Neural progenitor cell (in vitro differentiated cells): ENCODE measurements at regions not wholly inside any gene's neighbourhood (a gene's known extent, or its start where the extent isn't known, plus 50 kb on each side); places are given as distances from the start of the nearest gene placed in this dataset.
A peak's percentile ranks its signal among the peaks of the same experiment; 100 is the strongest.

ENCODE experiments used
- DNase-seq: peaks from one replicate; pipeline ENCODE4 v3.0.0-alpha.2; 2016; ENCODE audit warnings: low spot score
- H2AFZ ChIP-seq: fragments of 200-600 bp; sonication (generic); replicated peaks from 2 replicates; pipeline ENCODE4 v1.6.1; 2016; ENCODE audit warnings: antibody characterized with exemption
- H3F3A ChIP-seq: fragments of 200-600 bp; sonication (generic); 2 replicates; pipeline ENCODE4 v1.6.1; 2016; ENCODE audit warnings: antibody characterized with exemption, low read depth
- H3K27ac ChIP-seq: fragments of 200-600 bp; sonication (generic); 2 replicates; pipeline ENCODE4 v1.5.1; 2016; ENCODE audit warnings: mild to moderate bottlenecking
- H3K27me3 ChIP-seq: fragments of 200-600 bp; sonication (generic); 2 replicates; pipeline ENCODE4 v1.6.1; 2016; ENCODE audit warnings: mild to moderate bottlenecking, moderate library complexity
- H3K36me3 ChIP-seq: fragments of 200-600 bp; sonication (generic); 2 replicates; pipeline ENCODE4 v1.5.1; 2016
- H3K4me1 ChIP-seq: fragments of 200-600 bp; sonication (generic); 2 replicates; pipeline ENCODE4 v1.6.1; 2016; ENCODE audit warnings: mixed run types
- H3K4me2 ChIP-seq: fragments of 200-600 bp; sonication (generic); 2 replicates; pipeline ENCODE4 v1.6.1; 2016
- H3K4me3 ChIP-seq: fragments of 200-600 bp; sonication (generic); 2 replicates; pipeline ENCODE4 v1.5.1; 2016
- H3K79me2 ChIP-seq: fragments of 200-600 bp; sonication (generic); 2 replicates; pipeline ENCODE4 v1.6.1; 2016; ENCODE audit warnings: low read depth
- H3K9ac ChIP-seq: fragments of 200-600 bp; sonication (generic); 2 replicates; pipeline ENCODE4 v1.6.1; 2016
- H3K9me3 ChIP-seq: fragments of 200-600 bp; sonication (generic); 2 replicates; pipeline ENCODE4 v1.5.1; 2016; ENCODE audit warnings: low read depth
- H4K20me1 ChIP-seq: fragments of 200-600 bp; sonication (generic); 2 replicates; pipeline ENCODE4 v1.6.1; 2016; ENCODE audit warnings: low read depth
- H3K27ac Mint-ChIP-seq: 3 replicates; pipeline ENCODE4 v1.8.0; 2021; ENCODE audit warnings: mixed read lengths
- H3K27me3 Mint-ChIP-seq: 2 replicates; pipeline ENCODE4 v1.8.0; 2022; ENCODE audit warnings: low read depth, mild to moderate bottlenecking, inconsistent platforms, moderate library complexity, mixed read lengths; ENCODE audit not compliant: insufficient read depth
- H3K36me3 Mint-ChIP-seq: 3 replicates; pipeline ENCODE4 v1.8.0; 2021; ENCODE audit warnings: mixed read lengths
- H3K4me1 Mint-ChIP-seq: 3 replicates; pipeline ENCODE4 v1.8.0; 2021; ENCODE audit warnings: mixed read lengths
- H3K4me3 Mint-ChIP-seq: 3 replicates; pipeline ENCODE4 v1.8.0; 2021; ENCODE audit warnings: mild to moderate bottlenecking, moderate library complexity, mixed read lengths
- H3K9me3 Mint-ChIP-seq: 3 replicates; pipeline ENCODE4 v1.8.0; 2020; ENCODE audit warnings: mixed read lengths
- EZH2 ChIP-seq: fragments of 200-600 bp; sonication (generic); IDR thresholded peaks from 2 replicates; pipeline ENCODE4 v1.6.1; 2017; ENCODE audit warnings: antibody characterized with exemption, mild to moderate bottlenecking, moderate library complexity
- EZH2phosphoT487 ChIP-seq: fragments of 200-600 bp; sonication (generic); IDR thresholded peaks from 2 replicates; pipeline ENCODE4 v1.6.1; 2017; ENCODE audit warnings: antibody characterized with exemption
- TF ChIP-seq, protein P1 (sequence below): fragments of 200-600 bp; sonication (generic); IDR thresholded peaks from 2 replicates; pipeline ENCODE4 v1.5.1; 2017; ENCODE audit warnings: antibody characterized with exemption, mild to moderate bottlenecking

DNA sequence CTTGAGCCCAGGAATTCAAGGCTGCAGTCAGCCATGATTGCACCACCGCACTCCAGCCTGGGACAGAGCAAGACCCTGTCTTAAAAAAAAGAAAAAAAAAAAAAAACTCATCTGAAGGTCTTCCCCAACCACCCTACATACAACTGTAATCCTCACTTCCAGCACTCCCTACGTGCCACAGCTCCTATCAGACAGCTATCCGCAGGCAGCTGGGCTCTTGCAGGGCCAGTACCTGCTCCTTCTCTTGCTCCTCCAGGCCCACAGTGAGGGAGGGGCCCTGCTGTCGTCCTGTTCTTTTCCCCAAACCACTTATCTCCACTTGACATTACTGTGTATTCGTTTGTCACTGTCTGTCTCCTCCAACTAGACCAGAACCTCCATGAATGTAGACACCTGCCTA, 156.1 kb upstream of the NECTIN1 start:
- no peak for DNase-seq
- Mint-ChIP-seq H3K27ac (no peak overlapping the region), H3K4me1 (peaks cover 18% of the 10 kb centered on the region), H3K9me3 (no peaks in the 10 kb centered on the region), H3K4me3 (no peak overlapping the region), H3K36me3 (no peaks in the 10 kb centered on the region), H3K27me3 (peaks cover 25% of the 10 kb centered on the region)
- Histone ChIP-seq H3K9me3 (no peaks in the 10 kb centered on the region), H4K20me1 (no peaks in the 10 kb centered on the region), H3K4me2 (no peak overlapping the region), H3F3A (no peaks in the 10 kb centered on the region), H2AFZ (no peak overlapping the region), H3K27me3 (no peaks in the 10 kb centered on the region), H3K4me1 (peaks cover 7% of the 10 kb centered on the region), H3K9ac (no peak overlapping the region), H3K27ac (no peak overlapping the region), H3K4me3 (no peak overlapping the region), H3K36me3 (no peaks in the 10 kb centered on the region), H3K79me2 (no peaks in the 10 kb centered on the region)
- TF ChIP-seq EZH2 (no peak), EZH2phosphoT487 (no peak)
- TF ChIP-seq, protein P1, sequence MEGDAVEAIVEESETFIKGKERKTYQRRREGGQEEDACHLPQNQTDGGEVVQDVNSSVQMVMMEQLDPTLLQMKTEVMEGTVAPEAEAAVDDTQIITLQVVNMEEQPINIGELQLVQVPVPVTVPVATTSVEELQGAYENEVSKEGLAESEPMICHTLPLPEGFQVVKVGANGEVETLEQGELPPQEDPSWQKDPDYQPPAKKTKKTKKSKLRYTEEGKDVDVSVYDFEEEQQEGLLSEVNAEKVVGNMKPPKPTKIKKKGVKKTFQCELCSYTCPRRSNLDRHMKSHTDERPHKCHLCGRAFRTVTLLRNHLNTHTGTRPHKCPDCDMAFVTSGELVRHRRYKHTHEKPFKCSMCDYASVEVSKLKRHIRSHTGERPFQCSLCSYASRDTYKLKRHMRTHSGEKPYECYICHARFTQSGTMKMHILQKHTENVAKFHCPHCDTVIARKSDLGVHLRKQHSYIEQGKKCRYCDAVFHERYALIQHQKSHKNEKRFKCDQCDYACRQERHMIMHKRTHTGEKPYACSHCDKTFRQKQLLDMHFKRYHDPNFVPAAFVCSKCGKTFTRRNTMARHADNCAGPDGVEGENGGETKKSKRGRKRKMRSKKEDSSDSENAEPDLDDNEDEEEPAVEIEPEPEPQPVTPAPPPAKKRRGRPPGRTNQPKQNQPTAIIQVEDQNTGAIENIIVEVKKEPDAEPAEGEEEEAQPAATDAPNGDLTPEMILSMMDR = no peak

DNA sequence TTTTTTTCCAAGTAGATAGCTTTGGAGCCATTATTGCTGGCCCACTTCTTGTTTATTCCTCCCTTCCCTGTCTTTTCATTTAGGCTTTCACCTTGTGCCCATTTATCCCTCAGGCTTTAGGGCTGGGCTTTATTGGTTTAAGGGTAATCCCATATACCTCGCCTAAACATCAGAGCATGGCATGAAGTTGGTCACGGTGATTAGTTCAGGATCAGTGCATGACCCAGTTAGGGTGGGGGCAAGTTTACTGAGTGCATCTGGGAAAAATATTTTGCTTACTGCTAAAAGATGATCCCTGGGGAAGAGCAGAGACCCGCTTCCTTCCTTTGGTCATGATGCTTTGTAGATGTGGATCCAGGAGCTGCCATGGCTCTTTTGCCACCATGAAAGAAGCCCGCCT, 153.3 kb upstream of the NECTIN1 start:
- Histone ChIP-seq H3K4me3 (no peak overlapping the region), H3K4me2 (no peak overlapping the region), H3K4me1 (peaks cover 14% of the 10 kb centered on the region), H3K27ac (no peak overlapping the region), H4K20me1 (no peaks in the 10 kb centered on the region), H3K27me3 (no peaks in the 10 kb centered on the region), H3K79me2 (no peaks in the 10 kb centered on the region), H3F3A (no peaks in the 10 kb centered on the region), H3K9me3 (no peaks in the 10 kb centered on the region), H3K9ac (no peak overlapping the region), H3K36me3 (no peaks in the 10 kb centered on the region), H2AFZ (no peak overlapping the region)
- Mint-ChIP-seq H3K4me3 (no peak overlapping the region), H3K27ac (no peak overlapping the region), H3K27me3 (peaks cover 22% of the 10 kb centered on the region), H3K36me3 (no peaks in the 10 kb centered on the region), H3K4me1 (peaks cover 22% of the 10 kb centered on the region), H3K9me3 (peaks cover 2% of the 10 kb centered on the region)
- DNase-seq = no peak
- TF ChIP-seq EZH2phosphoT487 (no peak), EZH2 (no peak)
- TF ChIP-seq, protein P1 = no peak

DNA sequence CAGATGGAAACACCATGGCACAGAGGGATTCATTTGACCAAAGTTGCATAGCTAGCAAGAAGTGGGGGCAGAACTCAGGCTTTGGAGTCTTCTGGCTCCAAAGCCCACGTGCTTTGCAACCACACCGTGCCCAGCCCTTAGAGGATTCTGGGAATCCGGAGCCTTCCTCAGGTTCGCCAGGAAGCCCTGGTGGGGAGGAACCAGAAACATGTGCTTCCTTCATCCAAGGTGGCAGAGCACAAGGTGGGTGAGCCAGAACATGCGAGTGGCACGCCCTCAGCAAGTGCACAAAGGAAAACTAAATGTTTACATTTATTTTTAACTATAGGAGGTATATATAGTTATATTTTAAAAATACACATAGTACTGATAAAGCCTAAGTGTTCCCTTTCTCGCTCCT, 151.9 kb upstream of the NECTIN1 start:
- Mint-ChIP-seq H3K9me3 (peaks cover 2% of the 10 kb centered on the region), H3K36me3 (no peaks in the 10 kb centered on the region), H3K4me3 (no peak overlapping the region), H3K27ac (no peak overlapping the region), H3K27me3 (peaks cover 19% of the 10 kb centered on the region), H3K4me1 (peaks cover 22% of the 10 kb centered on the region)
- no peaks in the 10 kb centered on the region for H3F3A ChIP-seq
- H3K4me1 ChIP-seq = peaks cover 20% of the 10 kb centered on the region
- no peak for TF ChIP-seq EZH2phosphoT487
- no peak for TF ChIP-seq EZH2
- TF ChIP-seq, protein P1 = no peak
- no peaks in the 10 kb centered on the region for H3K9me3 ChIP-seq
- H3K4me3 ChIP-seq = no peak overlapping the region
- no peaks in the 10 kb centered on the region for H3K36me3 ChIP-seq
- H3K4me2 ChIP-seq = no peak overlapping the region
- no peak overlapping the region for H2AFZ ChIP-seq
- H3K9ac ChIP-seq = no peak overlapping the region
- H3K27ac ChIP-seq = no peak overlapping the region
- no peaks in the 10 kb centered on the region for H4K20me1 ChIP-seq
- no peaks in the 10 kb centered on the region for H3K27me3 ChIP-seq
- no peaks in the 10 kb centered on the region for H3K79me2 ChIP-seq
- no peak for DNase-seq

DNA sequence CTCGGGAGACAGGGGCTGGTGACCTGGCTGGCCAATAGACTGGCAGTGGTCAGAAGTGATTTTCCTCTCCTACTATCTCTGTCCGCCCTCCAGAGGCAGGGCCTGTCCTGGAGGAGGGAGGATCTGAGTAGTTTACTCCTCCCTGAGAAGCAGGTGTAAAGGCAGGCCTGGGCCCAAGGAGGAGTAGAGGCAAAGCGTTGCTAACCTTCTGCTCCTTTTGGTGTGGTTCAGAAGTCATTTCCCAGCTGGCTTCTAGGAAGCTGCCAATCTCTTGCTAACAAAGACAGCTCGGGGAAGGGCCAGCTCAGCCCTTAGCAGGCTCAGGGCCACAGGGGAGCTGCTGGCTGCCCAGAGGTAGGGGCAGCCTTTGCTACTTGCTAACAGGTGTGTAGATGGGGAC, 151.1 kb upstream of the NECTIN1 start:
- peak overlapping the region; percentile 76 for H2AFZ ChIP-seq
- H3K27ac Mint-ChIP-seq = no peak overlapping the region
- H3K4me3 Mint-ChIP-seq = no peak overlapping the region

More for the DNA sequence above, 151.1 kb upstream of the NECTIN1 start:
- H3K4me3 ChIP-seq = no peak overlapping the region
- DNase-seq = peak; percentile 51
- Mint-ChIP-seq H3K9me3 (peaks cover 2% of the 10 kb centered on the region), H3K4me1 (peaks cover 22% of the 10 kb centered on the region), H3K36me3 (no peaks in the 10 kb centered on the region), H3K27me3 (peaks cover 19% of the 10 kb centered on the region)
- no peaks in the 10 kb centered on the region for H3K27me3 ChIP-seq
- H3K9ac ChIP-seq = no peak overlapping the region
- no peaks in the 10 kb centered on the region for H3K9me3 ChIP-seq
- no peaks in the 10 kb centered on the region for H3K36me3 ChIP-seq
- no peak overlapping the region for H3K27ac ChIP-seq
- peak overlapping the region; percentile 31 for H3K4me2 ChIP-seq
- no peak for TF ChIP-seq EZH2
- TF ChIP-seq, protein P1 = no peak
- TF ChIP-seq EZH2phosphoT487 = no peak
- H3K4me1 ChIP-seq = peaks cover 25% of the 10 kb centered on the region
- no peaks in the 10 kb centered on the region for H4K20me1 ChIP-seq
- no peaks in the 10 kb centered on the region for H3K79me2 ChIP-seq
- peaks cover 3% of the 10 kb centered on the region for H3F3A ChIP-seq
